Gastroesophageal sphincter (tissue), 4 donors: ENCODE measurements at regions not wholly inside any gene's neighbourhood (a gene's known extent, or its start where the extent isn't known, plus 50 kb on each side); places are given as distances from the start of the nearest gene placed in this dataset.

Experiments used
- ATAC-seq: fragments of 150-250 bp; one replicate; pipeline ENCODE4 v1.9.1; 2016; ENCODE audit warnings: mild to moderate bottlenecking, moderate library complexity
- H3K27ac ChIP-seq, 4 donors: fragments of 200-600 bp; sonication (generic) in 3 of 4; 1 replicate in 3 of 4; 2 replicates in 1 of 4; pipeline ENCODE4 v1.5.1; 2016 to 2019
- H3K27me3 ChIP-seq: fragments of 200-600 bp; sonication (generic); one replicate; pipeline ENCODE4 v1.5.1; 2019
- H3K36me3 ChIP-seq, 2 donors: fragments of 200-600 bp; sonication (generic); one replicate each; pipeline ENCODE4 v1.5.1; 2019; ENCODE audit warnings: control low read depth in 1 of 2
- H3K4me1 ChIP-seq, 3 donors: fragments of 200-600 bp; sonication (generic); 1 replicate in 2 of 3; 2 replicates in 1 of 3; pipeline ENCODE4 v1.5.1; 2016 to 2019; ENCODE audit warnings: control low read depth in 2 of 3
- H3K4me3 ChIP-seq, 2 donors: fragments of 200-600 bp; sonication (generic); one replicate each; pipeline ENCODE4 v1.5.1; 2019; ENCODE audit warnings: mild to moderate bottlenecking in 1 of 2, moderate library complexity in 1 of 2
- H3K9me3 ChIP-seq, 3 donors: fragments of 200-600 bp; sonication (generic); one replicate each; pipeline ENCODE4 v1.5.1; 2017 to 2019; ENCODE audit warnings: control low read depth in 2 of 3
- EP300 ChIP-seq: sonication (generic); formaldehyde crosslinking; IDR thresholded peaks from one replicate; pipeline ENCODE4 v1.6.1; 2017; ENCODE audit warnings: antibody characterized with exemption, mild to moderate bottlenecking
- POLR2A ChIP-seq, 2 donors: fragments of 450-650 bp; IDR thresholded peaks; one replicate each; pipeline ENCODE4 v1.6.1; 2017; ENCODE audit warnings: antibody characterized with exemption in 2 of 2, mild to moderate bottlenecking in 2 of 2, moderate library complexity in 1 of 2
- POLR2AphosphoS5 ChIP-seq: sonication (generic); formaldehyde crosslinking; IDR thresholded peaks from one replicate; pipeline ENCODE4 v1.6.1; 2017; ENCODE audit warnings: antibody characterized with exemption
- WGBS, 2 donors: methylation state at CpG; one replicate each; pipeline ENCODE4 v1.1.5; 2018; ENCODE audit warnings: low coverage in 1 of 2; 5-methylcytosine and 5-hydroxymethylcytosine counted together
- TF ChIP-seq, protein P1 (sequence below), 4 experiments: fragments of 200-600 bp in 2 of 4; fragments of 450-650 bp in 2 of 4; sonication (generic) in 1 of 4; IDR thresholded peaks; one replicate each; pipeline ENCODE4 v1.5.1; 2017 to 2019; ENCODE audit warnings: antibody characterized with exemption in 4 of 4, mild to moderate bottlenecking in 2 of 4, moderate library complexity in 2 of 4

DNA sequence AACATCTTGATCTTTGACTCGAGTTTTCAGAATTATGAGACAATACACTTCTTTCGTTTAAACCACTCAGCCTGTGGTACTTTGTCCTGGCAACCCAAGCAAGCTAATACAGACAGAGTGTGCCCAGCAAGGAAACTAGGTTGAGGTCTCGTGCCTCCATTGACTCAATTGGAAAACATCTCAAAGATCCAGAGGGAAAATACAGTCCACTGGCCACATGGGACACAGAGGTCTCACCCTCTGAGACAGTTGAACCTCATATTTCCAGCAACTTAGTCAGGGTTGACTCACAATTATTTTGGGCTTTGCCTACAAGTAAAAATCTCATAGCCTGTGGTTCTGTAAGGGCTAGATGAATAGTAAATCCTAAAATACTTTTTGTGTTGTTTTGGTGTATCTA is 631.5 kb downstream of the MTRR start:
- WGBS, 2 donors, result 59 to 73% methylated on average over 3 of the region's 3 CpGs
- Histone ChIP-seq H3K9me3 (peaks cover 0 to 30% (median 0%) of the 10 kb centered on the region in 3 donors), H3K27me3 (no peaks in the 10 kb centered on the region), H3K27ac (no peak overlapping the region), H3K4me1 (no peaks in the 10 kb centered on the region), H3K4me3 (no peak overlapping the region), H3K36me3 (no peaks in the 10 kb centered on the region)
- ATAC-seq, result no peak
- TF ChIP-seq EP300 (no peak), POLR2AphosphoS5 (no peak), POLR2A (IDR thresholded peaks at IDR 0.05) (no peak)
- TF ChIP-seq, protein P1, sequence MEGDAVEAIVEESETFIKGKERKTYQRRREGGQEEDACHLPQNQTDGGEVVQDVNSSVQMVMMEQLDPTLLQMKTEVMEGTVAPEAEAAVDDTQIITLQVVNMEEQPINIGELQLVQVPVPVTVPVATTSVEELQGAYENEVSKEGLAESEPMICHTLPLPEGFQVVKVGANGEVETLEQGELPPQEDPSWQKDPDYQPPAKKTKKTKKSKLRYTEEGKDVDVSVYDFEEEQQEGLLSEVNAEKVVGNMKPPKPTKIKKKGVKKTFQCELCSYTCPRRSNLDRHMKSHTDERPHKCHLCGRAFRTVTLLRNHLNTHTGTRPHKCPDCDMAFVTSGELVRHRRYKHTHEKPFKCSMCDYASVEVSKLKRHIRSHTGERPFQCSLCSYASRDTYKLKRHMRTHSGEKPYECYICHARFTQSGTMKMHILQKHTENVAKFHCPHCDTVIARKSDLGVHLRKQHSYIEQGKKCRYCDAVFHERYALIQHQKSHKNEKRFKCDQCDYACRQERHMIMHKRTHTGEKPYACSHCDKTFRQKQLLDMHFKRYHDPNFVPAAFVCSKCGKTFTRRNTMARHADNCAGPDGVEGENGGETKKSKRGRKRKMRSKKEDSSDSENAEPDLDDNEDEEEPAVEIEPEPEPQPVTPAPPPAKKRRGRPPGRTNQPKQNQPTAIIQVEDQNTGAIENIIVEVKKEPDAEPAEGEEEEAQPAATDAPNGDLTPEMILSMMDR (IDR thresholded peaks at IDR 0.05), result no peak

DNA sequence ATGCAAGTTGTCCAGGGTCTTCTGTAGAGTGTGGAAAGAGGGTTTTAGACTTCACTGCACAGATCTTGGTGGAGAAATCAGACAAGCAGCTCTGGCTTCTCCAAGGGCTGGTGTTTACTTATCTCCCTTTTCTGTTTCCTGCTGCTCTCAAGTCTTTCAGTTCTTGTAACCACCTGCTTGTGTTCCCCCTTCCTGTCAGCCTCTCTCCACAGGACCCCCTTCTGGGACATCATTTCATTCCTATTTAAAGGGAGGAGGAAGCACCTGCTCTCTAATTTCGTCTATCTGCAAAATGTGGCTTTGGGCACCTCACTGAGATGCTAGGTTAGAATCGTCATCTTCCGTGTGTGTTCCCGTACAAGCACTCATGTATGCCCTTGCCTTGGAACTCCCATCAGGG is 636.2 kb downstream of the MTRR start:
- no peaks in the 10 kb centered on the region for H3K4me1 ChIP-seq
- ATAC-seq, result no peak
- H3K36me3 ChIP-seq, result no peaks in the 10 kb centered on the region
- 65% methylated on average over 4 of the region's 4 CpGs; no CpG with 5 or more reads in 1 of the 2 donors for WGBS, 2 donors
- TF ChIP-seq, protein P1 (IDR thresholded peaks at IDR 0.05), result no peak
- TF ChIP-seq POLR2A (IDR thresholded peaks at IDR 0.05) (no peak), POLR2AphosphoS5 (no peak), EP300 (no peak)
- H3K4me3 ChIP-seq, result no peak overlapping the region
- no peaks in the 10 kb centered on the region for H3K9me3 ChIP-seq
- no peak overlapping the region for H3K27ac ChIP-seq
- H3K27me3 ChIP-seq, result no peaks in the 10 kb centered on the region

DNA sequence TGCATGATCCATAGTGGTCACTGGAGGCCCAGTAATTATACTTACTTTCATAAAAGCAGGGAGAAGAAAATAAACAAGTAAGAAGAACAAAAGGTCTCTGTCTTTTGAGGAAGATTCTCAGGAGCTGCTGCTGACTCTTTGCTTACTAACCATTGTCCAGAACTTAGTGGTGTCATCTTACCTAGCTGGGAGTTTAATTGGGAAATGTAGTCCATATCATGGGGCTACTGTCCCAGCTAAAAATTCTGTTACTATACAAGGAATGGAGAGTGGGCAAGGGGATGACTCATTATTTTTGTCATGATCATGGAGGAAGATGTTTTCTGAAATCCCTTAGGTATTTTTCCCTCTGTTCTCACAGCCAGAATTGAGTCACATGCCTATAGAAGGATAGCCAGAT is 639.3 kb downstream of the MTRR start:
- H3K27me3 ChIP-seq, result no peaks in the 10 kb centered on the region
- no peak for ATAC-seq
- TF ChIP-seq EP300, result no peak
- TF ChIP-seq POLR2AphosphoS5, result no peak
- no peak for TF ChIP-seq POLR2A (IDR thresholded peaks at IDR 0.05)
- TF ChIP-seq, protein P1 (IDR thresholded peaks at IDR 0.05), result no peak
- H3K4me1 ChIP-seq, result no peaks in the 10 kb centered on the region
- no peak overlapping the region for H3K27ac ChIP-seq
- H3K9me3 ChIP-seq, result no peaks in the 10 kb centered on the region
- H3K36me3 ChIP-seq, result no peaks in the 10 kb centered on the region
- no peak overlapping the region for H3K4me3 ChIP-seq

DNA sequence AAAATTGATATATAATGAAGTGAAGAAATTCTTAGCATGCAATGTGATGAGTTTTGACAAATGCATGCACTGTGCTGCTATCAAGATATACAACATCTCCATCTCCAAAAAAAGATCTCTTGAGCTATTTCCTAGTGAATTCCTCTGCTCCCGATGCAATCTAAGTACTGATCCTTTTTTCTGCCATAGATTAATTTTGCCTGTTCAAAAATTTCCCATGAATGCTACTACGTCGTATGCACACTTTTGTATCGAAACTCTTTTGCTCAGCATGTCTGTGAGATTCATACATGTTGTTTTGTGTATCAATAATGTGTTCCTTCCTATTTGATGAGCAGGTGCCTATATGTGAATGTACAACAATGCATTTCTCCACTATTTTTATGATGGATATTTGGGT is 647.4 kb downstream of the MTRR start:
- H3K4me1 ChIP-seq, result no peaks in the 10 kb centered on the region
- 59 to 87% methylated on average over 4 of the region's 4 CpGs for WGBS, 2 donors
- ATAC-seq, result no peak

DNA sequence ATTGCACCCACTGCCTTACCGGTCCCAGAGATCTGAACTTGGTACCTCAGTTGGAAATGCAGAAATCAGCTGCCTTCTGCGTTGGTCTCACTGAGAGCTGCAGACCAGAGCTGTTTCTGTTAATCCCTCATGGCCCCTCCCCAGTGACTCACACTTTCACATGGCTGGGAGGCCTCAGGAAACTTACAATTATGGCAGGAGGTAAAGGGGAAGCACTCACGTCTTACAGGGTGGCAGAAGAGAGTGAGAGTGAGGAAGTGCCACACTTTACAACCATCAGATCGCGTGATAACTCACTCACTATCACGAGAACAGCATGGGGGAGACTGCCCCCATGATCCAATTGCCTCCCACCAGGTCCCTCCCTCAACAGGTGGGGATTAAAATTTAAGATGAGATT is 648.5 kb downstream of the MTRR start:
- Histone ChIP-seq H3K9me3 (peaks cover 0 to 3% (median 0%) of the 10 kb centered on the region in 3 donors), H3K27ac (no peak overlapping the region), H3K4me3 (no peak overlapping the region), H3K4me1 (no peaks in the 10 kb centered on the region), H3K27me3 (no peaks in the 10 kb centered on the region), H3K36me3 (no peaks in the 10 kb centered on the region)
- no peak for TF ChIP-seq POLR2A (IDR thresholded peaks at IDR 0.05)
- TF ChIP-seq, protein P1 (IDR thresholded peaks at IDR 0.05), result no peak
- no peak for TF ChIP-seq EP300
- no peak for TF ChIP-seq POLR2AphosphoS5
- WGBS, 2 donors, result 80 to 86% methylated on average over 1 to 3 of the region's 6 CpGs
- no peak for ATAC-seq

More for the DNA sequence above, 647.4 kb downstream of the MTRR start:
- peaks cover 0 to 3% (median 0%) of the 10 kb centered on the region in 3 donors for H3K9me3 ChIP-seq
- H3K36me3 ChIP-seq, result no peaks in the 10 kb centered on the region
- no peak overlapping the region for H3K4me3 ChIP-seq
- H3K27me3 ChIP-seq, result no peaks in the 10 kb centered on the region
- no peak overlapping the region for H3K27ac ChIP-seq
- TF ChIP-seq, protein P1 (IDR thresholded peaks at IDR 0.05), result no peak
- no peak for TF ChIP-seq EP300
